BJ (cell line): ENCODE measurements at regions not wholly inside any gene's neighbourhood (a gene's known extent, or its start where the extent isn't known, plus 50 kb on each side); places are given as distances from the start of the nearest gene placed in this dataset.

ENCODE experiments used
- CTCF ChIA-PET: fragments of 350-600 bp; formaldehyde crosslinking; extraction: SDS; loops from one replicate; lab custom pipeline; 2021; ENCODE audit warnings: antibody characterized with exemption, inconsistent platforms; lab: Yijun Ruan, JAX
- POLR2A ChIA-PET: fragments of 300-600 bp; sonication (Branson Sonifier 250); formaldehyde crosslinking; extraction: SDS; loops from one replicate; lab custom pipeline; 2021; ENCODE audit warnings: antibody characterized with exemption; lab: Charles Lee
- DNase-seq: peaks from one replicate; pipeline ENCODE4 v3.0.0-alpha.2; 2011; ENCODE audit warnings: low read depth
- H3K27me3 ChIP-seq: 2 replicates; pipeline ENCODE4 v1.6.0; 2011; ENCODE audit warnings: low read length; ENCODE audit not compliant: control insufficient read depth, insufficient read depth
- H3K36me3 ChIP-seq: 2 replicates; pipeline ENCODE4 v1.5.1; 2011; ENCODE audit warnings: low read length; ENCODE audit not compliant: control insufficient read depth, insufficient read depth
- H3K4me3 ChIP-seq: 2 replicates; pipeline ENCODE4 v1.5.1; 2011; ENCODE audit warnings: low read depth, mild to moderate bottlenecking, control low read depth, low read length
- TF ChIP-seq, protein P1 (sequence below): IDR thresholded peaks from 2 replicates; pipeline ENCODE4 v1.5.1; 2011; ENCODE audit warnings: low read depth, mild to moderate bottlenecking, control low read depth, inconsistent platforms, low read length, moderate library complexity; ENCODE audit not compliant: insufficient read depth

DNA sequence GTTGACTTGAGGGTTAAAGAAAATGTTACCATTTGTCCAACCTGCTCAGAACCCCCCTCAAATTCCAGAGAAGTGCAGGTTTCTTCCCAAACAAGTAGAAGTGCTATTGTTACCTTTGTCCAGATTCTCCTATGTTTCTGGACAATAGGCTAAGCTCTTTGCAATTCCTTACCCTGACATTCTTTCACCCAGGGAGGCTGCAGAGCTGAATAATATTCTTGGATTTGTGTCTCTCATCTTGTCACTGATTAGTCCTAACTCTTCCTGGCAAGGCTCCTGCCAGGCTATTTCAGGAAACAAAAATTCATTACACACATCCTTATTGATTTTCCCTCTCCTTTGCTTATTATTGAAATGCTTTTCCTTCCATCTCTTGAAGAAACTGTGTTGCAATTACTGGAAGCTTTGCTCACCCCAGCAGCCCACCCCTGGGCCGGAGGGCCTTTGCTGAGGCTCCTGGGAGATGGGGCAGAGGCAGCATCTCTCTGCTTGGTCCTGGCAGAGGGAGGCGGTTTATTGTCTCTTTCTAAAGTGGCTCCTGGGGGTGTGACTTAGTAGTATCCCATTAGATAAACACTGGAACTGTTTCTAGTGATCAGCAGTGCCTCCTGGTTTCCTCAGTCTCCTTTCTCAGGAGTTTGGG, 207.5 kb upstream of the PELI2 start:
- CTCF ChIA-PET, result no interaction called here
- no peak for DNase-seq
- Histone ChIP-seq H3K4me3 (no peak overlapping the region), H3K27me3 (no peaks in the 10 kb centered on the region), H3K36me3 (no peaks in the 10 kb centered on the region)
- POLR2A ChIA-PET, result no interaction called here
- TF ChIP-seq, protein P1, sequence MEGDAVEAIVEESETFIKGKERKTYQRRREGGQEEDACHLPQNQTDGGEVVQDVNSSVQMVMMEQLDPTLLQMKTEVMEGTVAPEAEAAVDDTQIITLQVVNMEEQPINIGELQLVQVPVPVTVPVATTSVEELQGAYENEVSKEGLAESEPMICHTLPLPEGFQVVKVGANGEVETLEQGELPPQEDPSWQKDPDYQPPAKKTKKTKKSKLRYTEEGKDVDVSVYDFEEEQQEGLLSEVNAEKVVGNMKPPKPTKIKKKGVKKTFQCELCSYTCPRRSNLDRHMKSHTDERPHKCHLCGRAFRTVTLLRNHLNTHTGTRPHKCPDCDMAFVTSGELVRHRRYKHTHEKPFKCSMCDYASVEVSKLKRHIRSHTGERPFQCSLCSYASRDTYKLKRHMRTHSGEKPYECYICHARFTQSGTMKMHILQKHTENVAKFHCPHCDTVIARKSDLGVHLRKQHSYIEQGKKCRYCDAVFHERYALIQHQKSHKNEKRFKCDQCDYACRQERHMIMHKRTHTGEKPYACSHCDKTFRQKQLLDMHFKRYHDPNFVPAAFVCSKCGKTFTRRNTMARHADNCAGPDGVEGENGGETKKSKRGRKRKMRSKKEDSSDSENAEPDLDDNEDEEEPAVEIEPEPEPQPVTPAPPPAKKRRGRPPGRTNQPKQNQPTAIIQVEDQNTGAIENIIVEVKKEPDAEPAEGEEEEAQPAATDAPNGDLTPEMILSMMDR, result no peak

DNA sequence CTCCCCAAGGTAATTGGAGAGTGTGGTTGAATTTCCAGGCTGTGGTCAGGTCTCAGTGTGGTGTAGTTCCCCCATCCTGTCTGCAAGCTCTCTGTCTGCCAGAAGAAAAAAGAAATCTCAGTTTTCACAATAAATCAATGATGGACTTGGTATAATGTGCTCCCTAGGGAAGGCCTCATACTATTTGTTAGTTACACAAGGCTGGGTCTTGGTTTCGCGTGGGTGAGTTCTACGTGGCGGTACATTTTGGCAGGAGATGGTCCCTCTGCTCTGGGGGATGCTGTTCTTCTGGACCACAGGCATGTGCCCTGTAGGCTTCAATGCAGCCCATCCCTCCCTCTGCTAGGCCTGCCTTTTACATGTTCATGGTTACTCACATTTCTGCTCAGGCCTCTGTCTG, 206.4 kb upstream of the PELI2 start:
- no peak overlapping the region for H3K4me3 ChIP-seq
- H3K36me3 ChIP-seq, result no peaks in the 10 kb centered on the region
- TF ChIP-seq, protein P1, result no peak
- no peaks in the 10 kb centered on the region for H3K27me3 ChIP-seq
- POLR2A ChIA-PET, result no interaction called here
- no peak for DNase-seq
- CTCF ChIA-PET, result no interaction called here

DNA sequence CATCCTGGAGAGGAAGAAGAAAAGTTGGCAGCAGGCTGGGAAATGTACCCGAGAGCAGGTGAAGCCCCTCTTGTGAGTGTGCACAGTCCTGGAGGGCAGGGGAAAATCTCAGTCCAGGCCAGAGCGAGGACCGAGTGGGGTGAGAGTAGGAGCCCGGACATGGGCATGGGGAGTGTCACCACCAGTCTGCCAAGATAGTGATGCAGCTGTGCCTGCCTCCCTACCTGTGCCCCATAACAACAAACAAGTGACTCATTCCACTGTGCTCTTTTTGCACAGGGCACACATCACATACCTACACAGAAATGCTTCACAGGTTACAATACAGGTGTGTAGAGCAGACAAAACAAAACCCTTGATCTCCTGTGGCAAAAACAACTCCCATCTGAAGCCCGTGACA, 205.9 kb upstream of the PELI2 start:
- TF ChIP-seq, protein P1, result no peak
- ChIA-PET POLR2A (no interaction called here), CTCF (no interaction called here)
- Histone ChIP-seq H3K27me3 (no peaks in the 10 kb centered on the region), H3K4me3 (no peak overlapping the region), H3K36me3 (no peaks in the 10 kb centered on the region)
- no peak for DNase-seq

DNA sequence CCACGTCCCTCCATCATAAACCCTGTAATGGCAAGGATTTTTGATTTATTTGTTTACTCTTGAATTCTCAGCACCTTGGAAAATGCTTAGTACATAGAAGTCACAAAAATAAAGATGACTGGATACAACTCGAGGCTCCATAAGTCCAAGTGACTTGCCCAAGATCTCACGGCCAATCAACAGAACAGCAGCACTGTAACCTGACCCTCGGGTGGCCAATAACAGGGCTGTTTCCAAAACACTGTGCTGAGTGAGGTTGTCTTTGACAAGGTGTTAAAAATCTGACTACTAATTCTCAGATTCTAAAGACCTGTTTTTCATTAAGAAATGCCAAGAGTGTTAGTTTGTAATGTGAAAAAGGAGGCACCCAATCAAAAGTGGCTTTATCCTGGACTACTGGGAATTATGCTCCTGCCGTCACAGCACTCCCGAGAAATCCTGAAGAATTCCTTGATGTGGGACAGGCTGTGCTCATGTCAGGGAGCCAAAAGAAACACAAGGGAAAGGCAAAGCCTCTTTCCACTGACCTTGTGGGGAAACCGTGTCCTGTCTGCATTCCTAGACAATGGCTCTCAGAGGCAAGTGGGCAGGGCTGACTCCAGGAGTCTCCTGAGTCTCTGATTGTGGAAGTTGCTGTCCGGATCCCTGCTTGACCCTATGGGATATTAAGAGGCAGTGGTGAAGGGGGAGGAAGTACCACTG, 204.7 kb upstream of the PELI2 start:
- DNase-seq, result no peak
- ChIA-PET POLR2A (no interaction called here), CTCF (interaction anchor here (0.7 kb wide), 1 partner anchor 26 kb away, joined by 3 read pairs; no protein-coding TSS in a partner anchor)

DNA sequence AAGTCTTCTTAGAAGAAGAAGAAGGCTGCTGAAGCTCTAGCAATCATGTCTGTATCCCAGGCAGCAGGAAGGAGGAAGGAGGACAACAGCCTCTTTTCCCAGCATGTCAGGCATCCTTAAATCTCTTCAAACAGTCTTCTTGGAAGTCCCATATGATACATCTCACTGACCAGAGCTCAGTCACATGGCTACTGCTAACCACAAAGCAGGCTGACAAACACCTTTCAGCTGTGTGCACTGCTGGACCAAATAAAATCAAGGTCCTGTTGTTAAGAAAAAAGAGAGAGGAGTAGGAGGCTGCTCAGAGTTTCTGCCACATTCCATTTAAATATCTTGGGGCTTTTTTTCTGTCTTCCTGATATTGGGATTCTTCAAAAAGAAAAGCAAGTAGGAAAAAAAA, 203.4 kb upstream of the PELI2 start:
- Histone ChIP-seq H3K36me3 (no peaks in the 10 kb centered on the region), H3K27me3 (no peaks in the 10 kb centered on the region), H3K4me3 (no peak overlapping the region)
- CTCF ChIA-PET, result interaction anchor here (0.7 to 1.1 kb wide), 2 partner anchors 17 to 30 kb away, joined by 3 read pairs; no protein-coding TSS in a partner anchor
- no peak for DNase-seq
- TF ChIP-seq, protein P1, result no peak
- POLR2A ChIA-PET, result no interaction called here

More for the DNA sequence above, 204.7 kb upstream of the PELI2 start:
- H3K27me3 ChIP-seq, result no peaks in the 10 kb centered on the region
- no peak overlapping the region for H3K4me3 ChIP-seq
- no peaks in the 10 kb centered on the region for H3K36me3 ChIP-seq
- TF ChIP-seq, protein P1, result no peak
